Liver (tissue), 8 donors: ENCODE measurements at regions not wholly inside any gene's neighbourhood (a gene's known extent, or its start where the extent isn't known, plus 50 kb on each side); places are given as distances from the start of the nearest gene placed in this dataset.

Experiments
- DNase-seq: peaks from one replicate; pipeline ENCODE4 v3.0.0-alpha.2; 2017; ENCODE audit warnings: low spot score
- H3K27ac ChIP-seq, 2 donors: one replicate each; pipeline ENCODE4 v1.7.0; 2013; ENCODE audit warnings: inconsistent platforms in 2 of 2, low read length in 2 of 2, control low read depth in 1 of 2, low read depth in 1 of 2, mild to moderate bottlenecking in 1 of 2
- H3K27me3 ChIP-seq, 4 donors: one replicate each; pipeline versions ENCODE4 v1.6.1 to v1.7.0; 2013; ENCODE audit warnings: low read length in 3 of 4, inconsistent platforms in 1 of 4, mild to moderate bottlenecking in 1 of 4, moderate library complexity in 1 of 4; ENCODE audit not compliant: control insufficient read depth in 4 of 4, insufficient read depth in 4 of 4
- H3K36me3 ChIP-seq, 4 donors: one replicate each; pipeline versions ENCODE4 v1.6.1 to v1.7.0; 2013; ENCODE audit warnings: low read length in 3 of 4, mild to moderate bottlenecking in 3 of 4, low read depth in 1 of 4, moderate library complexity in 1 of 4; ENCODE audit not compliant: control insufficient read depth in 4 of 4, insufficient read depth in 3 of 4
- H3K4me1 ChIP-seq, 4 donors: one replicate each; pipeline versions ENCODE4 v1.6.1 to v1.7.0; 2013; ENCODE audit warnings: low read length in 3 of 4, mild to moderate bottlenecking in 3 of 4, moderate library complexity in 1 of 4; ENCODE audit not compliant: control insufficient read depth in 4 of 4, insufficient read depth in 4 of 4
- H3K4me3 ChIP-seq, 3 donors: one replicate each; pipeline versions ENCODE4 v1.6.1 to v1.7.0; 2013; ENCODE audit warnings: low read length in 3 of 3, control low read depth in 1 of 3, low read depth in 1 of 3, mild to moderate bottlenecking in 1 of 3
- H3K9ac ChIP-seq, 2 donors: one replicate each; pipeline ENCODE4 v1.7.0; 2013; ENCODE audit warnings: low read length in 2 of 2, mild to moderate bottlenecking in 2 of 2, moderate library complexity in 2 of 2, control low read depth in 1 of 2, low read depth in 1 of 2
- H3K9me3 ChIP-seq, 4 donors: one replicate each; pipeline versions ENCODE4 v1.6.1 to v1.7.0; 2013; ENCODE audit warnings: low read length in 3 of 4; ENCODE audit not compliant: control insufficient read depth in 4 of 4
- CTCF ChIP-seq: fragments of 150-350 bp; IDR thresholded peaks from 2 replicates; pipeline ENCODE4 v1.5.1; 2017; ENCODE audit warnings: improper control_type of control experiment, low read depth, low read length; ENCODE audit not compliant: missing input control
- FOXA1 ChIP-seq: IDR thresholded peaks from 2 replicates; pipeline ENCODE4 v1.6.1; 2016; ENCODE audit warnings: antibody characterized with exemption
- HNF4A ChIP-seq, 2 donors: conservative IDR thresholded peaks; 2 replicates each; pipeline ENCODE4 v1.6.1; 2016; ENCODE audit warnings: antibody characterized with exemption in 2 of 2, mild to moderate bottlenecking in 2 of 2
- HNF4G ChIP-seq: IDR thresholded peaks from 2 replicates; pipeline ENCODE4 v1.6.1; 2016; ENCODE audit warnings: antibody characterized with exemption
- MAX ChIP-seq: IDR thresholded peaks from 2 replicates; pipeline ENCODE4 v1.6.1; 2016; ENCODE audit warnings: antibody characterized with exemption
- NR2F2 ChIP-seq: IDR thresholded peaks from 2 replicates; pipeline ENCODE4 v1.6.1; 2016; ENCODE audit warnings: antibody characterized with exemption
- RAD21 ChIP-seq, 2 donors: IDR thresholded peaks; 2 replicates each; pipeline ENCODE4 v1.6.1; 2016; ENCODE audit warnings: antibody characterized with exemption in 2 of 2, mild to moderate bottlenecking in 2 of 2
- RXRA ChIP-seq, 2 donors: IDR thresholded peaks; 2 replicates each; pipeline ENCODE4 v1.6.1; 2017 to 2018; ENCODE audit warnings: antibody characterized with exemption in 2 of 2, mild to moderate bottlenecking in 1 of 2
- SP1 ChIP-seq: IDR thresholded peaks from 2 replicates; pipeline ENCODE4 v1.6.1; 2018; ENCODE audit warnings: antibody characterized with exemption, mild to moderate bottlenecking
- YY1 ChIP-seq: IDR thresholded peaks from 2 replicates; pipeline ENCODE4 v1.6.1; 2016; ENCODE audit warnings: antibody characterized with exemption, mild to moderate bottlenecking
- WGBS: extraction: QIAGEN DNeasy Blood & Tissue Kit; methylation state at CpG from one replicate; pipeline ENCODE4 v1.1.7; 2013; 5-methylcytosine and 5-hydroxymethylcytosine counted together
- TF ChIP-seq, protein P1 (sequence below): IDR thresholded peaks from 2 replicates; pipeline ENCODE4 v1.6.1; 2016; ENCODE audit warnings: antibody characterized with exemption, mild to moderate bottlenecking
- TF ChIP-seq, protein P2 (sequence below): IDR thresholded peaks from 2 replicates; pipeline ENCODE4 v1.6.1; 2016; ENCODE audit warnings: antibody characterized with exemption
- donor health status: healthy.
- donor health status: healthy.
- donor health status: healthy.
- donor health status: healthy.
- donor health status: healthy.

- WGBS = 29% methylated on average over 8 of the region's 8 CpGs
- DNase-seq = no peak
- peak overlapping the region in 1 of 2 donors; percentile 13 for H3K9ac ChIP-seq
- peak overlapping the region in 2 of 3 donors; percentile 32 to 42 for H3K4me3 ChIP-seq
- peaks cover 2 to 9% (median 8%) of the 10 kb centered on the region in 4 donors for H3K4me1 ChIP-seq
- no peaks in the 10 kb centered on the region for H3K9me3 ChIP-seq
- TF ChIP-seq, protein P1, sequence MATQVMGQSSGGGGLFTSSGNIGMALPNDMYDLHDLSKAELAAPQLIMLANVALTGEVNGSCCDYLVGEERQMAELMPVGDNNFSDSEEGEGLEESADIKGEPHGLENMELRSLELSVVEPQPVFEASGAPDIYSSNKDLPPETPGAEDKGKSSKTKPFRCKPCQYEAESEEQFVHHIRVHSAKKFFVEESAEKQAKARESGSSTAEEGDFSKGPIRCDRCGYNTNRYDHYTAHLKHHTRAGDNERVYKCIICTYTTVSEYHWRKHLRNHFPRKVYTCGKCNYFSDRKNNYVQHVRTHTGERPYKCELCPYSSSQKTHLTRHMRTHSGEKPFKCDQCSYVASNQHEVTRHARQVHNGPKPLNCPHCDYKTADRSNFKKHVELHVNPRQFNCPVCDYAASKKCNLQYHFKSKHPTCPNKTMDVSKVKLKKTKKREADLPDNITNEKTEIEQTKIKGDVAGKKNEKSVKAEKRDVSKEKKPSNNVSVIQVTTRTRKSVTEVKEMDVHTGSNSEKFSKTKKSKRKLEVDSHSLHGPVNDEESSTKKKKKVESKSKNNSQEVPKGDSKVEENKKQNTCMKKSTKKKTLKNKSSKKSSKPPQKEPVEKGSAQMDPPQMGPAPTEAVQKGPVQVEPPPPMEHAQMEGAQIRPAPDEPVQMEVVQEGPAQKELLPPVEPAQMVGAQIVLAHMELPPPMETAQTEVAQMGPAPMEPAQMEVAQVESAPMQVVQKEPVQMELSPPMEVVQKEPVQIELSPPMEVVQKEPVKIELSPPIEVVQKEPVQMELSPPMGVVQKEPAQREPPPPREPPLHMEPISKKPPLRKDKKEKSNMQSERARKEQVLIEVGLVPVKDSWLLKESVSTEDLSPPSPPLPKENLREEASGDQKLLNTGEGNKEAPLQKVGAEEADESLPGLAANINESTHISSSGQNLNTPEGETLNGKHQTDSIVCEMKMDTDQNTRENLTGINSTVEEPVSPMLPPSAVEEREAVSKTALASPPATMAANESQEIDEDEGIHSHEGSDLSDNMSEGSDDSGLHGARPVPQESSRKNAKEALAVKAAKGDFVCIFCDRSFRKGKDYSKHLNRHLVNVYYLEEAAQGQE = no peak
- TF ChIP-seq CTCF (peak; percentile 61), SP1 (peak; percentile 53), HNF4A (conservative IDR thresholded peaks at IDR 0.05) (peak; percentile 31 to 71), YY1 (peak; percentile 83), RAD21 (IDR thresholded peaks at IDR 0.05) (peak; percentile 91 to 92), RXRA (IDR thresholded peaks at IDR 0.05) (peak in 1 of 2 donors; percentile 39), MAX (no peak), HNF4G (peak; percentile 41), NR2F2 (peak; percentile 77)
- TF ChIP-seq, protein P2, sequence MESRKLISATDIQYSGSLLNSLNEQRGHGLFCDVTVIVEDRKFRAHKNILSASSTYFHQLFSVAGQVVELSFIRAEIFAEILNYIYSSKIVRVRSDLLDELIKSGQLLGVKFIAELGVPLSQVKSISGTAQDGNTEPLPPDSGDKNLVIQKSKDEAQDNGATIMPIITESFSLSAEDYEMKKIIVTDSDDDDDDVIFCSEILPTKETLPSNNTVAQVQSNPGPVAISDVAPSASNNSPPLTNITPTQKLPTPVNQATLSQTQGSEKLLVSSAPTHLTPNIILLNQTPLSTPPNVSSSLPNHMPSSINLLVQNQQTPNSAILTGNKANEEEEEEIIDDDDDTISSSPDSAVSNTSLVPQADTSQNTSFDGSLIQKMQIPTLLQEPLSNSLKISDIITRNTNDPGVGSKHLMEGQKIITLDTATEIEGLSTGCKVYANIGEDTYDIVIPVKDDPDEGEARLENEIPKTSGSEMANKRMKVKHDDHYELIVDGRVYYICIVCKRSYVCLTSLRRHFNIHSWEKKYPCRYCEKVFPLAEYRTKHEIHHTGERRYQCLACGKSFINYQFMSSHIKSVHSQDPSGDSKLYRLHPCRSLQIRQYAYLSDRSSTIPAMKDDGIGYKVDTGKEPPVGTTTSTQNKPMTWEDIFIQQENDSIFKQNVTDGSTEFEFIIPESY = no peak
- no peaks in the 10 kb centered on the region for H3K36me3 ChIP-seq
- peak overlapping the region; percentile 3 to 83 for H3K27ac ChIP-seq
- H3K27me3 ChIP-seq = no peaks in the 10 kb centered on the region
Measured at GRCh38 chr9:81522716-81523551, 166.4 kb downstream of the TLE1 start.

DNA sequence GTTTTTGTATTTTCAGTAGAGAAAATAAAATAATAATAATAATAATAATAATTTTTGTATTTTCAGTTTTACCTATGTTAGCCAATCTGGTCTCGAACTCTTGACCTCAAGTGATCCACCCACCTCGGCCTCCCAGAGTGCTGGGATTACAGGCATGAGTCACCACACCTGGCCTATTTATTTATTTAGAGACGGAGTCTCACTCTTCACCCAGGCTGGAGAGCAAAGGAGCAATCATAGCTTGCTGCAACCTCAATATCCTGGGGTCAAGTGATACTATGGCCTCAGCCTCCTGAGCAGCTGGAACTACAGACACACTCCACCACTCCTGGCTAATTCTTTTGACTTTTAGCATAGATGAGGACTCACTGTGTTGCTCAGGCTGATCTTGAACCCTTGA is 167.5 kb downstream of the TLE1 start:
- 50% methylated on average over 3 of the region's 3 CpGs for WGBS
- no peak for DNase-seq
- Histone ChIP-seq H3K4me1 (peaks cover 2 to 9% (median 8%) of the 10 kb centered on the region in 4 donors), H3K27ac (no peak overlapping the region), H3K36me3 (no peaks in the 10 kb centered on the region), H3K27me3 (no peaks in the 10 kb centered on the region), H3K9ac (no peak overlapping the region), H3K9me3 (no peaks in the 10 kb centered on the region), H3K4me3 (no peak overlapping the region)
- TF ChIP-seq NR2F2 (no peak), RAD21 (IDR thresholded peaks at IDR 0.05) (peak in 1 of 2 donors; percentile 12), HNF4A (conservative IDR thresholded peaks at IDR 0.05) (peak in 1 of 2 donors; percentile 14), FOXA1 (no peak), RXRA (IDR thresholded peaks at IDR 0.05) (peak; percentile 15 to 36)
- TF ChIP-seq, protein P1 = no peak
